ENCODE measurements at regions not wholly inside any gene's neighbourhood (a gene's known extent, or its start where the extent isn't known, plus 50 kb on each side); places are given as distances from the start of the nearest gene placed in this dataset.

- TF ChIP-seq, protein P1, sequence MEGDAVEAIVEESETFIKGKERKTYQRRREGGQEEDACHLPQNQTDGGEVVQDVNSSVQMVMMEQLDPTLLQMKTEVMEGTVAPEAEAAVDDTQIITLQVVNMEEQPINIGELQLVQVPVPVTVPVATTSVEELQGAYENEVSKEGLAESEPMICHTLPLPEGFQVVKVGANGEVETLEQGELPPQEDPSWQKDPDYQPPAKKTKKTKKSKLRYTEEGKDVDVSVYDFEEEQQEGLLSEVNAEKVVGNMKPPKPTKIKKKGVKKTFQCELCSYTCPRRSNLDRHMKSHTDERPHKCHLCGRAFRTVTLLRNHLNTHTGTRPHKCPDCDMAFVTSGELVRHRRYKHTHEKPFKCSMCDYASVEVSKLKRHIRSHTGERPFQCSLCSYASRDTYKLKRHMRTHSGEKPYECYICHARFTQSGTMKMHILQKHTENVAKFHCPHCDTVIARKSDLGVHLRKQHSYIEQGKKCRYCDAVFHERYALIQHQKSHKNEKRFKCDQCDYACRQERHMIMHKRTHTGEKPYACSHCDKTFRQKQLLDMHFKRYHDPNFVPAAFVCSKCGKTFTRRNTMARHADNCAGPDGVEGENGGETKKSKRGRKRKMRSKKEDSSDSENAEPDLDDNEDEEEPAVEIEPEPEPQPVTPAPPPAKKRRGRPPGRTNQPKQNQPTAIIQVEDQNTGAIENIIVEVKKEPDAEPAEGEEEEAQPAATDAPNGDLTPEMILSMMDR (IDR thresholded peaks at IDR 0.05) = no peak
- TF ChIP-seq EZH2 (IDR thresholded peaks at IDR 0.05; ENCODE audit: borderline replicate concordance, insufficient read depth, low read depth, low read length, poor library complexity, severe bottlenecking) = no peak
These were observed 419.2 kb upstream of the CYRIA start for GRCh38 chr2:17084877-17085276.
